CD4-positive, alpha-beta T cell (primary cell): ENCODE measurements at regions not wholly inside any gene's neighbourhood (a gene's known extent, or its start where the extent isn't known, plus 50 kb on each side); places are given as distances from the start of the nearest gene placed in this dataset.
"Not testable (repeated sequence)": the region's sequence is repeated elsewhere in the genome, so short reads cannot be mapped to it uniquely, and the experiment has no call there.

Experiments used
- ATAC-seq: fragments of 200-7000 bp; cut with Tn5 transposase; one replicate; pipeline ENCODE4 v1.10.0; 2022; ENCODE audit warnings: mild to moderate bottlenecking; ENCODE audit not compliant: poor library complexity
- CTCF ChIA-PET: fragments of 350-600 bp; sonication (Branson Sonifier 250); formaldehyde crosslinking; loops from one replicate; lab custom pipeline; 2021; ENCODE audit warnings: antibody characterized with exemption, inconsistent platforms; lab: Charles Lee
- POLR2A ChIA-PET: fragments of 350-600 bp; sonication (Branson Sonifier 250); formaldehyde crosslinking; loops from one replicate; lab custom pipeline; 2021; ENCODE audit warnings: antibody characterized with exemption, inconsistent platforms; lab: Charles Lee
- DNase-seq, 14 experiments: peaks; one replicate each; pipeline ENCODE4 v3.0.0-alpha.2; 2013 to 2020; ENCODE audit warnings: mixed read lengths in 2 of 14
- H3K27ac ChIP-seq, 2 donors: one replicate each; pipeline versions ENCODE4 v1.5.1 to v1.7.0; 2013; ENCODE audit warnings: low read length in 2 of 2, low read depth in 1 of 2, mild to moderate bottlenecking in 1 of 2
- H3K27me3 ChIP-seq, 2 experiments: 1 replicate in 1 of 2; 2 replicates in 1 of 2; pipeline versions ENCODE4 v1.6.1 to v1.7.0; 2013; ENCODE audit warnings: low read length in 2 of 2, control low read depth in 1 of 2, mild to moderate bottlenecking in 1 of 2, moderate library complexity in 1 of 2; ENCODE audit not compliant: insufficient read depth in 2 of 2, control insufficient read depth in 1 of 2
- H3K36me3 ChIP-seq: one replicate; pipeline ENCODE4 v1.6.1; 2013; ENCODE audit warnings: low read length, control low read depth; ENCODE audit not compliant: insufficient read depth
- H3K4me1 ChIP-seq: one replicate; pipeline ENCODE4 v1.6.1; 2013; ENCODE audit warnings: low read length, control low read depth; ENCODE audit not compliant: insufficient read depth
- H3K4me3 ChIP-seq: one replicate; pipeline ENCODE4 v1.5.1; 2013; ENCODE audit warnings: mild to moderate bottlenecking, low read length, moderate library complexity
- H3K9me3 ChIP-seq, 2 experiments: 1 replicate in 1 of 2; 2 replicates in 1 of 2; pipeline versions ENCODE4 v1.6.1 to v1.7.0; 2013; ENCODE audit warnings: low read length in 2 of 2, mild to moderate bottlenecking in 2 of 2, control low read depth in 1 of 2, moderate library complexity in 1 of 2; ENCODE audit not compliant: control insufficient read depth in 1 of 2, insufficient read depth in 1 of 2
- H3K27ac Mint-ChIP-seq: one replicate; pipeline ENCODE4 v1.8.0; 2020; ENCODE audit warnings: mixed read lengths
- H3K27me3 Mint-ChIP-seq: one replicate; pipeline ENCODE4 v1.8.0; 2021; ENCODE audit warnings: mixed read lengths
- H3K36me3 Mint-ChIP-seq: one replicate; pipeline ENCODE4 v1.8.0; 2021; ENCODE audit warnings: low read depth, mixed read lengths
- H3K4me1 Mint-ChIP-seq: one replicate; pipeline ENCODE4 v1.8.0; 2021; ENCODE audit warnings: low read depth, mixed read lengths
- H3K4me3 Mint-ChIP-seq: one replicate; pipeline ENCODE4 v1.8.0; 2020; ENCODE audit warnings: mild to moderate bottlenecking, mixed read lengths
- H3K9me3 Mint-ChIP-seq: one replicate; pipeline ENCODE4 v1.8.0; 2020; ENCODE audit warnings: mixed read lengths
- intact Hi-C, 2 experiments: fragments of 100-400 bp; cut with DNase I in 1 of 2; cut with micrococcal nuclease in 1 of 2; formaldehyde crosslinking; loops; one replicate each; pipeline versions ENCODE4 v1.15.1 to v1.9.0; 2023 to 2025; cut with DNase I, micrococcal nuclease
- TF ChIP-seq, protein P1 (sequence below): fragments of 200-600 bp; IDR thresholded peaks from one replicate; pipeline ENCODE4 v1.8.0; 2022; ENCODE audit warnings: antibody characterized with exemption, mild to moderate bottlenecking

DNA sequence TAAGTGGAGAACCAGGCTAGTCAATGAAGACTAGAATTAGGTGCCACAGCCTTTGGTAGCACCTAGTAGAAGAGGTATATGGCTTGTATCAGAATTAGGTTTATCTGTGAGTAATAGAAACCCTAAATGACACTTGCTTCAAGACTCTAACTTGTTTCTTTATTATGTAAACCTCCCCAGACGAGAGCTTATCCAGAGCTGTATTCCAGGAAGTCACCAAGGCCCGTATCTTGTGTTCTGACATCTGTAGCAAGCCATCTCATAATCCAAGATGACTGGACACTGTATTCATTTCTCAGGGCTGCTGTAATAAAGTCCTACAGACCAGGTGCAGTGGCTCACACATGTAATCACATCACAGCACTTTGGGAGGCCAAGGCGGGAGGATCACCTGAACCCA is 56.7 kb upstream of the PPP1R12A start:
- H3K4me1 ChIP-seq, result no peaks in the 10 kb centered on the region
- H3K9me3 ChIP-seq, result no peaks in the 10 kb centered on the region
- Mint-ChIP-seq H3K4me1 (no peaks in the 10 kb centered on the region), H3K27me3 (peaks cover 11% of the 10 kb centered on the region), H3K4me3 (no peak overlapping the region), H3K9me3 (no peaks in the 10 kb centered on the region), H3K36me3 (no peaks in the 10 kb centered on the region), H3K27ac (no peak overlapping the region)
- DNase-seq (no peak), ATAC-seq (no peak)
- POLR2A ChIA-PET, result no interaction called here
- TF ChIP-seq, protein P1, sequence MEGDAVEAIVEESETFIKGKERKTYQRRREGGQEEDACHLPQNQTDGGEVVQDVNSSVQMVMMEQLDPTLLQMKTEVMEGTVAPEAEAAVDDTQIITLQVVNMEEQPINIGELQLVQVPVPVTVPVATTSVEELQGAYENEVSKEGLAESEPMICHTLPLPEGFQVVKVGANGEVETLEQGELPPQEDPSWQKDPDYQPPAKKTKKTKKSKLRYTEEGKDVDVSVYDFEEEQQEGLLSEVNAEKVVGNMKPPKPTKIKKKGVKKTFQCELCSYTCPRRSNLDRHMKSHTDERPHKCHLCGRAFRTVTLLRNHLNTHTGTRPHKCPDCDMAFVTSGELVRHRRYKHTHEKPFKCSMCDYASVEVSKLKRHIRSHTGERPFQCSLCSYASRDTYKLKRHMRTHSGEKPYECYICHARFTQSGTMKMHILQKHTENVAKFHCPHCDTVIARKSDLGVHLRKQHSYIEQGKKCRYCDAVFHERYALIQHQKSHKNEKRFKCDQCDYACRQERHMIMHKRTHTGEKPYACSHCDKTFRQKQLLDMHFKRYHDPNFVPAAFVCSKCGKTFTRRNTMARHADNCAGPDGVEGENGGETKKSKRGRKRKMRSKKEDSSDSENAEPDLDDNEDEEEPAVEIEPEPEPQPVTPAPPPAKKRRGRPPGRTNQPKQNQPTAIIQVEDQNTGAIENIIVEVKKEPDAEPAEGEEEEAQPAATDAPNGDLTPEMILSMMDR, result no peak
- no peaks in the 10 kb centered on the region for H3K27me3 ChIP-seq
- no peak overlapping the region for H3K4me3 ChIP-seq
- no peak overlapping the region for H3K27ac ChIP-seq
- CTCF ChIA-PET, result no interaction called here
- intact Hi-C loops, result no loop called here
- no peaks in the 10 kb centered on the region for H3K36me3 ChIP-seq

GRCh38 chr12:79990509-79991338 is 55.8 kb upstream of the PPP1R12A start:
- POLR2A ChIA-PET, CTCF ChIA-PET, H3K9me3 Mint-ChIP-seq, H3K36me3 Mint-ChIP-seq, H3K9me3 ChIP-seq, H3K4me3 ChIP-seq, H3K27ac Mint-ChIP-seq, H3K4me1 ChIP-seq, H3K27me3 ChIP-seq, H3K4me3 Mint-ChIP-seq, intact Hi-C loops, ATAC-seq, H3K36me3 ChIP-seq, H3K4me1 Mint-ChIP-seq, H3K27me3 Mint-ChIP-seq, H3K27ac ChIP-seq: not testable (repeated sequence)
- peak in 1 of 14 experiments; percentile 0 for DNase-seq

GRCh38 chr12:79988368-79988767 is 53.5 kb upstream of the PPP1R12A start:
- Histone ChIP-seq H3K27me3 (peaks cover 1 to 8% of the 10 kb centered on the region in 2 experiments), H3K9me3 (no peaks in the 10 kb centered on the region), H3K4me1 (no peaks in the 10 kb centered on the region), H3K4me3 (no peak overlapping the region), H3K27ac (no peak overlapping the region), H3K36me3 (no peaks in the 10 kb centered on the region)
- ChIA-PET POLR2A (no interaction called here), CTCF (no interaction called here)
- TF ChIP-seq, protein P1, result no peak
- H3K36me3 Mint-ChIP-seq, result no peaks in the 10 kb centered on the region
- no peaks in the 10 kb centered on the region for H3K9me3 Mint-ChIP-seq
- H3K27me3 Mint-ChIP-seq, result peaks cover 17% of the 10 kb centered on the region
- no peak for DNase-seq
- H3K4me1 Mint-ChIP-seq, result no peaks in the 10 kb centered on the region
- H3K4me3 Mint-ChIP-seq, result no peak overlapping the region
- no peak for ATAC-seq
- H3K27ac Mint-ChIP-seq, result no peak overlapping the region
- intact Hi-C loops, result no loop called here

- POLR2A ChIA-PET, result no interaction called here
- Mint-ChIP-seq H3K27ac (no peak overlapping the region), H3K4me3 (no peak overlapping the region)
Measured at GRCh38 chr12:79987731-79988130, 52.8 kb upstream of the PPP1R12A start.

More at GRCh38 chr12:79987731-79988130, 52.8 kb upstream of the PPP1R12A start:
- no peak for DNase-seq
- Mint-ChIP-seq H3K36me3 (no peaks in the 10 kb centered on the region), H3K4me1 (no peaks in the 10 kb centered on the region), H3K9me3 (no peaks in the 10 kb centered on the region), H3K27me3 (peaks cover 20% of the 10 kb centered on the region)
- no peak overlapping the region for H3K4me3 ChIP-seq
- no peak for ATAC-seq
- intact Hi-C loops, result no loop called here
- TF ChIP-seq, protein P1, result no peak
- no peak overlapping the region for H3K27ac ChIP-seq
- no peaks in the 10 kb centered on the region for H3K36me3 ChIP-seq
- no peaks in the 10 kb centered on the region for H3K9me3 ChIP-seq
- no peaks in the 10 kb centered on the region for H3K4me1 ChIP-seq
- CTCF ChIA-PET, result no interaction called here
- peaks cover 4 to 14% of the 10 kb centered on the region in 2 experiments for H3K27me3 ChIP-seq
